ENCODE measurements at regions not wholly inside any gene's neighbourhood (a gene's known extent, or its start where the extent isn't known, plus 50 kb on each side); places are given as distances from the start of the nearest gene placed in this dataset.
"Not testable (repeated sequence)": the region's sequence is repeated elsewhere in the genome, so short reads cannot be mapped to it uniquely, and the experiment has no call there.

GRCh38 chr18:51531501-51531900 is 334.0 kb upstream of the MEX3C start:
- DNase-seq = no peak

DNA sequence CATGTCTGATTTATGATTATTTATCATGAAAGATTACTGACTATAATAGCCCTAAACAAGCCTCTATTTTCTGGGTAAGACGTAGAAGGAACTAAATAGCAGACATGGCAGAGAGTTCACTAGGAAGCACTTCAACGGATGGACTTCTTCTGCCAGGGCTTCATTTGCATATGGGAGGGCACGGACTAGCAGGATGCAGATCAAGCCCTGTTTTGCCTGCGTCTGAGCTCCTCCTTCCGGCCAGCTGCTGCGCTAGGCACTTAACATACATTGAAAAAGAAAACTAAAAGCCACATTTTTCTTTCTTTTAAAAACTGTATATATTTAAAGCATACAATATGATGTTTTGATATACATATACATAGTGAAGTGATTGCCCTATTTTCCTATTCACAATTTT is 340.0 kb upstream of the MEX3C start:
- no peak for DNase-seq

DNA sequence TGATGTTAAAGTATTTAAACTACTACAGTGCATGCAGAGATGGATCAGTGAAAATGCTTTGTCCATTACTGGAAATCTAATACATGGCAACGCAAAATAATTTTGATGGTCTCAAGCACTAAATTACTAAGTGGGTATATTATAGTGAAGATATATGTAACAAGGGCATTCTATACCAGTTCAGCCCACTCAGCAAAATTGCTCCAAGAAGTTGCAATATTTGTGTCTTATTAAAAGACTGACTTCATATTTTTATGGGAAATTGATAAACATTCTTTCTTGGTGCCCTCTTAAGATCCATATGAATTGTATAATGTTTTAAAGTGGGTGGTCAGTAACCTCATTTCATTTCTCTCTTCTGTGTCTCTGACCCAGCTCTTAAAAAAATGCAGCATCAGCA is 343.1 kb upstream of the MEX3C start:
- no peak for DNase-seq

- DNase-seq = no peak
Measured at GRCh38 chr18:51541230-51541629, 343.7 kb upstream of the MEX3C start.

GRCh38 chr18:51543658-51544155 is 346.2 kb upstream of the MEX3C start:
- DNase-seq = no peak

- DNase-seq = no peak
Measured at GRCh38 chr18:51545446-51545845, 348.0 kb upstream of the MEX3C start.

GRCh38 chr18:51559198-51559901 is 361.9 kb upstream of the MEX3C start:
- no peak for DNase-seq

- DNase-seq = no peak
Measured at GRCh38 chr18:51559902-51560287, 362.4 kb upstream of the MEX3C start.

DNA sequence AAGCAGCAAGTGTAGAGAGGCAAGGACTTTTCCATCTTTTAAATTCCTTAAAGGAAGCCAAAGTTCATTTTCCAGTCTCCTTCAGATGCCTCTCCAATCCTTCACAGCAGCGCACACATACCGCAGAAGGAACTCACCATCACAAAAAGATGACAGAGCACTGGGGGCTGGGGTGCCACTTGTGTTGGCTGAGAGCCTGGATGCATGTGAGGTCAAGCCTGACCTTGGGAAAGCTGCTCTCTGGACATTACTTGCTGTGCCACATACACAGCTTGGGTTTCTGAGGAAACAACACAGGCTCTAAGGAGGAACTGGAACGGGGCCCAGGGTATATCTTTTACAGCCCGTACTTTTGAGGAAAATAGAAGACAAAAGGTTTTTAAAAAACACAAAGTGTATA is 364.3 kb upstream of the MEX3C start:
- DNase-seq = no peak

DNA sequence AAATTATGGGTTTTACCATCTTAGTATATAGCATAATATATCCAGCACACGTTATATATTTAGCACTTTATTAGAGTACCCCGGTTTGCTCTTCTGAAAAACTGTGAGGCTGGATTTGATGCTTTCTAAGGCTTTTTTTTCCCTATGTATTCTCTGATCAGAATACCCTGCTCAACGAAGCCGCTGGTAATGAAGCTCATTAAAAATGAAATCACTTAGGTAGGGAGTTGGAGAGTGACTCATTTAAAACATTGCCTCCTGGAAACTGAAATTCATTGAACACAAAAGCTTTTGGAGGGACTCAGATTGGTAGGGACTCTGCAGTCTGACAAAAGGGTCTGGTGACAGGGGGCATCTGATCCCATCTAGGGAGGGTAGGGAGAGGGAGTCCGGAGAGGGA is 365.4 kb upstream of the MEX3C start:
- DNase-seq = no peak

DNA sequence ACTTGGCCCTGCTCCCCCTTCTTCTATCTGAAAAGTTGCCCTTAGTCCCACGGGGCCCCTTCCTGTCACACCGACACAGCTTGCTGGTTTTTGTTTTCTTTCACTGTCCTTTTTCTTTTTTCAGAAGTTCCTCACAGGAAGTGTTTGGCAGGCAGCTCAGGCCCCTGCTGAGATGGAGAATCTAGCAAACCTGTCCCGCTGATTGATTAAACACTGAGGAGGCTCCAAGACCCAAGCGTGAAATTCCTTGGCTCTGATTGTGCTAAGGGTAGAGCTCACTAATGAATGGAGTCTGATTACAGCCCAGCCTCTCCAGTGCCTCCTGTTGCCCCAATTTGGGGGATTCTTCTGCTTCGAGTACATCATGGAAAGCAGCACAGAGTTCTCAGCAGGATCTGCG is 365.9 kb upstream of the MEX3C start:
- DNase-seq = no peak

DNA sequence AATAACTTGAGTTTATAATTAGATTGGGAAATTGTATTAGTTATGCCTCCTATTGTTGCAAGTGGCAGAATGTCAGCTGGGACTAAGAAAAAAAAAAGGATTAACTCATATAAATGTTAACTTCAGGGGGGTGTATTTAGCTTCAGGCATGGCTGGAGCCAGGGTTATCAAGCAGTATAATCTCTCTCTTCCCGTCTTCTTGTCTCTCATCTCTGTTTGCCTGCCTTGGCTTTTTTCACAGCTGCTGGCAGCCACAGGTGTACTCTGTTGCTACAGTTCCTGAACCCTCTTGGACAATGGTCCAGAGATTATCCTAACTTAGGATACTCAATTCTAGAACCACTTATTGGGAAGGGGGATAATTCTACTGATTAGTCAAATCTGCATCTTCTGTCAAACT is 370.7 kb upstream of the MEX3C start:
- DNase-seq = no peak

DNA sequence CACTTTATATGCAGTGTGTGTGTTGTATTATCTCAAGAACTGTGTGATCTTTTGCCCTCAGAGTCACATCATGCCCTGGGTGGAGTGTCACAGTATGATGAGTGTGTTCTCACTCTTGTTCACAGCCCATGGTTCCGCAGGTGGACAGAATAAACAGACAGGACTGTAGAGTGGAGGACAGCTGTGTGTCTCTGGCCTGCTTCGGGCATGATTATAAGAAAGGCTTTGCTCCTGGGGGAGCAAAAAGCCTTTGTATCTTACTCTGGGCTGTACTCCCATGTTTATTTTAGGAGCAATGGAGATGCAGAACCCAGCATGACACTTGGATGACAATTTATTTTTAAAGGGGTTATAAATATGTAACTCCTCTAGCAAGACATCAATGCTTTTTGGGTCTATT is 371.7 kb upstream of the MEX3C start:
- no peak for DNase-seq

GRCh38 chr18:51569561-51569960 is 372.1 kb upstream of the MEX3C start:
- no peak for DNase-seq

- DNase-seq = not testable (repeated sequence)
Measured at GRCh38 chr18:51570071-51570470, 372.6 kb upstream of the MEX3C start.

DNA sequence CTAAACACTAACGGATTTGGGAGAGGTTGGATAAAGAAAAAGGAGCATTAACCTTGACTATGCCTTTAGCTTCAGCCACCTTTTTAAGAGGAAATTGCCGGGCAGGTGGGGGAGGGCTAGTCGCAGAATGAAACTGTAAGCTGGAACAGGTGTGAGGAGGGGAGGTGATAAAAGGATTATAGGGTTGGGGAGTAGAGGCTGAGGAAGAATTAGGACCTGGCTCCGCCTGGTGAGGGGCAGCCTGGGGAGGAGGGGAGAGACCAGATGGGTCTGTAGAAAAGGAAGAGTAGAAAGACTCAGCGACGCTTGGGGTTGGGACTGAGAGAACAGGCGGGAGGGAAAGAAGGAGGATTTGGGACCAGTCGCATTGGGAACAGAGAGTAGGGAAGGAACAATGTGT is 376.4 kb upstream of the MEX3C start:
- not testable (repeated sequence) for DNase-seq

DNA sequence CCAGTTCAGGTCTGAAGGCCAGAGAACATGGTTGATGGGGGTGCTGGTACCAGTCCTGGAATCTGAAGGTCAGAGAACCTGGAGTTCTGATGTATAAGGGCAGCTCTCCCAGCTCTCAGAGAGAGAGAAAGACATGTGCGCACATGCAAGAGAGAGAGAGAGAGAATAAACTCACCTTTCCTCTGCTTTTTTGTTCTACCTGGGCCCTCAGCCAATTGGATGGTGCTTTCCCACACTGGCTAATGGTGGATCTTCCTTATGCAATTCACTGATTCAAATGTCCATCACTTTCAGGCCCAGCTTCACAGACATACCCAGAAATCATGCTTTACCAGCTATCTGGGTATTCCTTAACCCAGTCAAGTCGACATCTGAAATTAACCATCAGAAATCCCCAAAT is 377.7 kb upstream of the MEX3C start:
- DNase-seq = no peak

DNA sequence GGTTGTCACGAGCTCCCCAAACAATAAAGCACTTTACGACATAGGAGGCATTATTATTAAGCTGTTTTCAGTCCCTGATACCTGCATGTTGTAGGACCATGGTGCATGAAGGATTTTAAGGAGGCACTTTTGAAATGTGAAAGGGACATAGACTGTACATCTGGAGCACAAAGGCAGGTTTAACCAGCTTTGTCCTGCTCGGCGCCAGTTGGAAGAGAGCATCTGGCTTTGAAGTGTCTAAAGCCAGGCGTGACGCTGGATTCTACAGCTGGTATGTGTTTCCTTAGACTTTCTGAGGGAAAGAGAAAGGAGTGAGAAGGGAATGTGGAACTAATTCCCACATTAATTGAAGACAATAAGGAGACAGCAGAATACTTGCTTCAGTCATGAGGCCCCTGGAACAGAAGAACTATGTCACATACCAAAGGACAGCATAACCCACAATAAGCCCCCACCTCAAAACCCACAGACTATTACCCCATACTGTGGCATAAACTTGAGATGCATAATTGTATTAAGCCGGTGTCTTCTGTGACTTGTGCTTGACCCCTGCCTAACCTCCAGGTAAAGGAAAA is 381.0 kb upstream of the MEX3C start:
- no peak for DNase-seq

GRCh38 chr18:51580580-51580979 is 383.1 kb upstream of the MEX3C start:
- no peak for DNase-seq

- no peak for DNase-seq
Measured at GRCh38 chr18:51582551-51582950, 385.1 kb upstream of the MEX3C start.

GRCh38 chr18:51588616-51589015 is 391.1 kb upstream of the MEX3C start:
- DNase-seq = no peak

DNA sequence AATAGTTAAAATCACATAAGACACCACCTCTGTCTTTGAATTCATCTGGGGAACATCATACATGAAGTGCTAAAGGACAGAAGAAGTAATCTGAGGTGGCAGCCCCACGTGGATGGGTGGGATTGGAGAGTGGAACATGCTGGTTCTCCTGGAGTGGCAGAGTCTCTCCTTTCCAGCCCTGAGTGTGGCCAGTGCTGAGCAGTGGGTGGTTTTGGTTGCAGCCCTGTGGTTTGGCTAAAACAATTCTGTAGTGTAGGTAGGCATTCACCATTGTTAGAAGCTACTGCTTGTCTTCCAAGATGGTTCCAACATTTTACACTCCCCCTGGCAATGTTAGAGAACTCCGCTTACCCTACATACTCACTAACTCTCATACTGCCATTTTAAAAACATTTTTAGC is 396.4 kb upstream of the MEX3C start:
- no peak for DNase-seq

DNA sequence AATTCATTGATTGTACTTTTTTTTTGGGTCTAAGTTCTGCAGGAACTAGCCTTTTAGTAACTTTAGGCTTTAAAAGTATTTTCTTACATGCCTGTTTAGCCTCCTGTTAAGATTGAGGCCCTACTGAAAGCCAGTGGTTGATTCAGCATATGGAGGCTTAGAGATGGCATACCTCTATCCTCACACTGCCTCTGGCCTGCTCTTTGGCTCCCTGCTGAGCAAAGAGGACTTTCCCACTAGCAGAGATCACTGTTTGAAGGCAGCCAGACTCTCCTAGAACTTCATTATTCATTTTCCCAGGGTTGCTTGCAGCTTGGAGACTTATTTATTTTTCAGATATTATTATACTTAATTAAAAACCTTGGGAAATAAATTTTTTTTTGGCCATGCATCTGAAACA is 405.6 kb upstream of the MEX3C start:
- no peak for DNase-seq

DNA sequence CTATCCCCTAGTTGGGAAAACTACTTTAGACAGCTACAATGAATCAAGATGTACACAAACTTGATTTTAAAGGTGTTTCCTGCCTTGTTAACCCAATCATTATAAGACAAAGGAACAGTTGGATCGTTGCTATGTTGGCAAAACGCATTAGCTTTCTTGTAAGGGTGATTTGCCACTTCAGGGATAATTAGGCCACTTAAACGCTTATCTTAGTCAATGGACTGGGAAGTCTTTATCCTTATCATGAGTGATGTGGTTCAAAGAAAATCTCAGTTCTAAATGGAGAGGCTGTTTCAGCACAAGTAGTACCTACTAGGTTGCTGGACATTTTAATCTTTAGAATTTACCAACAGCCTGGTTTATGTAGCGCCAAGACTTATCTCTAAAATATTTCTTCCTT is 406.1 kb upstream of the MEX3C start:
- no peak for DNase-seq

- no peak for DNase-seq
Measured at GRCh38 chr18:51610481-51610880, 413.0 kb upstream of the MEX3C start.
